ENCODE measurements at regions not wholly inside any gene's neighbourhood (a gene's known extent, or its start where the extent isn't known, plus 50 kb on each side); places are given as distances from the start of the nearest gene placed in this dataset.
A peak's percentile ranks its signal among the peaks of the same experiment; 100 is the strongest.

- H3K4me2 ChIP-seq (ENCODE audit: control insufficient read depth, insufficient read depth), result no peak overlapping the region
- no TSS peak for BruUV-seq (replicated peaks)
- 52% methylated on average over 5 of the region's 5 CpGs for WGBS (ENCODE audit: insufficient coverage, insufficient replicate concordance, low lambda C conversion rate, missing lambda C conversion rate)
- H3K9me3 ChIP-seq (replicated peaks; ENCODE audit: control insufficient read depth, insufficient read depth, low read length), result no peaks in the 10 kb centered on the region
- ChIA-PET POLR2A (no interaction called here), RAD21 (ENCODE audit: unreplicated experiment) (interaction anchor here (2.0 kb wide), 1 partner anchor 154 kb away, joined by 5 read pairs; no protein-coding TSS in a partner anchor), SMC1A (ENCODE audit: uncharacterized antibody, unreplicated experiment) (interaction anchor here (0.7 kb wide), 1 partner anchor 89 kb away, joined by 3 read pairs; no protein-coding TSS in a partner anchor), CTCF (interaction anchor here (0.9 to 1.3 kb wide), 3 partner anchors 10 to 154 kb away, joined by 3 to 5 read pairs (median 3); no protein-coding TSS in a partner anchor)
- in situ Hi-C loops (cut with MboI), result no loop called here
- DNase-seq (ENCODE audit: low read depth, low spot score) (no peak), FAIRE-seq (peak; percentile 47), ATAC-seq (no peak)
- H2AFZ ChIP-seq (ENCODE audit: control insufficient read depth, low read depth, low read length), result no peak overlapping the region
- 0 out of 4 replicates have a peak, but pooled peaks cover 0 to 1% of the 10 kb centered on the region in 2 experiments for H3K27me3 ChIP-seq (replicated peaks in 1 of 2; ENCODE audit: control insufficient read depth in 2 of 2, insufficient read depth in 2 of 2, low read length in 1 of 2)
- H3K79me2 ChIP-seq (ENCODE audit: control insufficient read depth, insufficient read depth, low read length), result no peaks in the 10 kb centered on the region
- H3K4me3 ChIP-seq, result no peak overlapping the region
- no peaks in the 10 kb centered on the region for H3K36me3 ChIP-seq (ENCODE audit: control insufficient read depth in 2 of 2, insufficient read depth in 2 of 2, low read length in 1 of 2)
- H3K9ac ChIP-seq (ENCODE audit: control insufficient read depth, insufficient read depth, low read length), result no peak overlapping the region
- TF ChIP-seq FOS (IDR thresholded peaks at IDR 0.05; ENCODE audit: borderline replicate concordance, extremely low read depth, insufficient read length) (no peak), TBL1XR1 (IDR thresholded peaks at IDR 0.05; ENCODE audit: low read depth, low read length) (no peak), SRF (IDR thresholded peaks at IDR 0.05; ENCODE audit: low read depth in 2 of 2, low read length in 2 of 2) (no peak), RUNX3 (IDR thresholded peaks at IDR 0.05; ENCODE audit: low read length) (no peak), USF2 (IDR thresholded peaks at IDR 0.05; ENCODE audit: borderline replicate concordance, low read depth, low read length) (no peak), PAX5 (IDR thresholded peaks at IDR 0.05; ENCODE audit: borderline replicate concordance, low read depth, low read length) (no peak), SREBF2 (IDR thresholded peaks at IDR 0.05; ENCODE audit: low read length) (no peak), RELB (IDR thresholded peaks at IDR 0.05; ENCODE audit: low read depth) (no peak), IKZF2 (IDR thresholded peaks at IDR 0.05) (no peak), LARP7 (IDR thresholded peaks at IDR 0.05) (no peak), MYB (IDR thresholded peaks at IDR 0.05; ENCODE audit: borderline replicate concordance, low read depth, low read length) (no peak), MLLT1 (IDR thresholded peaks at IDR 0.05) (no peak)
- no peak overlapping the region for H3K27ac ChIP-seq (ENCODE audit: control insufficient read depth, insufficient read depth)
- no peaks in the 10 kb centered on the region for H3K4me1 ChIP-seq (ENCODE audit: control insufficient read depth, insufficient read depth, low read length)
- H4K20me1 ChIP-seq (ENCODE audit: control insufficient read depth, insufficient read depth), result no peaks in the 10 kb centered on the region
- intact Hi-C loops (cut with micrococcal nuclease; ENCODE audit: unreplicated experiment), result no loop called here
Measured at GRCh38 chr17:59464246-59464645, 101.2 kb upstream of the DHX40 start.
